ENCODE measurements at regions not wholly inside any gene's neighbourhood (a gene's known extent, or its start where the extent isn't known, plus 50 kb on each side); places are given as distances from the start of the nearest gene placed in this dataset.

DNA sequence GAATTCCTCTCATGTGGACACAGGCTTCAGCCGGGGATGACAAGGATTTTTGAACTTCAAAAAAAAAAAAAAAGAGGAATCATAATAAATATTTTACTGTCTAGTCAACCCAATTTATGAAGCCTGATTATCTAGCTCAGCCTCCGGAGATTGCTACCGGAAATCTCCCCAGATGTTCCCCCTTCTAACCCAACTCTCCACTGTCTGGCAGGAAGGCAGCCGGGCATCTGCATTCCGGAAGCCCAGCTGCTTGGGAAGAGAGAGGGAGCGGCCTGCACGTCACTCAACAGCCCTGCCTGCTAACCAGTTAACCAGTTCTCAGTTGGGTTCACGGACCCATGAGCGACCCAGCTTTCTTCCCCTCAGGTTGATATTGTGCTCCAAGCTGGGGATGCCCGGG lies 87.2 kb upstream of the POU3F3 start:
- no peak for DNase-seq (ENCODE audit: low spot score)

- DNase-seq (ENCODE audit: low spot score), result no peak
These were observed 85.2 kb upstream of the POU3F3 start for GRCh38 chr2:104768694-104769093.

DNA sequence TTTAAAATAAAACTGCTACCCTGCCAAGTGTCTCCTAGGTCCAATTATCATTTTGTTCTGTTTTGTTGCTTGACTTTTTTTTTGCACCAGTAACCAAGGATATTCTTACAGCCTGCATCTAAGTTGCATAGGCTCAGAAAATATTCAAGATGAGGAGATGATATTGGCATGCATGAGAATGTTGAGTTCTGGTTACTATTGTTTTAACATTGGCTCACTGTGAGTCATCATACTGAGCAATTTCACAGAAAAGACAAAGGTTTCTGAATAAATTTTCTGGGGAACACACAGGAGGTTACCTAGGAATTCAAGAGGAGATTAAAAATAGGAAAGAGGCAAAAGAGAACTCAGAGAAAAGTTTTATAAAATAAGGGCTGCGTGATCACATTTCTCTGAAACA lies 84.8 kb upstream of the POU3F3 start:
- no peak for DNase-seq (ENCODE audit: low spot score)

- DNase-seq (ENCODE audit: low spot score), result no peak
These were observed 80.9 kb upstream of the POU3F3 start for GRCh38 chr2:104772996-104773395.

- DNase-seq (ENCODE audit: low spot score), result no peak
These were observed 79.3 kb upstream of the POU3F3 start for GRCh38 chr2:104774631-104775030.

DNA sequence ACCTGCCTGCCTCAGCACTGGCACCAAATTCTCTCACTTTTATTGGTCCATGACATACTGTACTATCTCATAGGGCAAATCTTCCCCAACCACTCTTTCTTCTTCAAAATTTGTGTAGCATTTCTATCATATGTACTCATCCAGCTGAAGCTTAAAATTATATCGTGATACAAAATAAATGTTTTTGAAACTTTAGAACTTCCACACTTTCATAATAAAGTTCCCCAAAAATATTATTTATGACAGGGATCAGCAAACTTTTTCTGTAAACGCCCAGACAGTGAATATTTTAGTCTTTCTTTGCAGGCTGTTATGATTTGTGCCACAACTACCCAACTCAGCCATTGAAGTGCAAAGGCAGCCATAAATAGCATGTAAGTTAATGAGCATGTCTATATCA lies 76.2 kb upstream of the POU3F3 start:
- no peak for DNase-seq (ENCODE audit: low spot score)

DNA sequence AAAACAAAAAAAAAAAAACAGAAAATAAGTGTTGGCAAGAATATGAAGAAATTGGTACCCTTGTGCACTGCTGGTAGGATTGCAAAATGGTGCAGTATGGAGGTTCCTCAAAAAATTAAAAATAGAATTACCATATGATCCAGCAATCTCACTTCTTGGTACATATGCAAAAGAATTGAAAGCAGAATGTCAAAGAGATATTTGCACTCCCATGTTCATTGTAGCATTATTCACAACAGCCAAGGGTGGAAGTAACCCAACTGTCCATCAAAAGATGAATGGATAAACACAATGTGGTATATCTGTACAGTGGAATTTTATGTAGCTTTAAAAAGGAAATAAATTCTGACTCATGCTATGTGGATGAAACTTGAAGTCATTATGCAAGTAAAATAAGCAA lies 72.8 kb upstream of the POU3F3 start:
- no peak for DNase-seq (ENCODE audit: low spot score)

- no peak for DNase-seq (ENCODE audit: low spot score)
These were observed 69.7 kb upstream of the POU3F3 start for GRCh38 chr2:104784264-104784663.

DNA sequence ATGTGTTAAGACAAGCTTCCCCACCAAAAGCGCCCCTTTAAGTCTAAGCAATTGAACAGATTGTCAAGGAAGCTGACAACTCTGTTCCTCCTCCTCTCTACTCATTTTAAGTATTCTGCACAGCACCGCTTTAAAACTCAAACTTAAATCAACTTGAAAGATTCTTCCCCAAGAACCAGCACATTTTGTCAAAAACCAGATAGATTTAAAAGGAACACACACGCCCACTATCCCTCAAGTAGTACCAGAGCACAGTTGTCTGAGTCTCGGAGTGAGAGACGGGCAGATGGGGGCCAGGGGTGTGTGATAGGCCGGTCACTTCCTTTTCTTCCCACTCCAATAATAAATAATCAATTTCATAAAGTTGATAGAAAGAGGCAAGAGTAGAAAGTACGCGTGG lies 67.7 kb upstream of the POU3F3 start:
- DNase-seq (ENCODE audit: low spot score), result no peak

DNA sequence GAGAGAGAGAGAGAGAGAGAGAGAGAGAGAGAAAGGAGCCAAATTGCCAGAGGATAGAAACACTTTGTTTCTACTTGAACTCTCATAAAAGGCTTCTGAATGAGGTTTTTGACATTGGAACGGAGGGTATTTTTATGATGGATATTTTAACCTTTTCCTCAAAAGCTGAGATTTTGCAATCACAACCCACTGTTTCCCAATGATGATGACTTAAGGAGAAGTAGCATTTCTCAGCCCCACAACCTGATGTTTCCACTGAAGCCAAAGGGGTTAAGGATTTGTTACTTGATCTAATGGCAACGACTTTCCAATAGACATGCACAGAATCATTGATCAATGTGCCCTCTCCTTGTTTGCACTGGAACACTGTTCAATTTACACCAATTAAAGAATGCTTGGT lies 67.1 kb upstream of the POU3F3 start:
- no peak for DNase-seq (ENCODE audit: low spot score)

GRCh38 chr2:104787298-104788065 lies 66.4 kb upstream of the POU3F3 start:
- DNase-seq (ENCODE audit: low spot score), result no peak

DNA sequence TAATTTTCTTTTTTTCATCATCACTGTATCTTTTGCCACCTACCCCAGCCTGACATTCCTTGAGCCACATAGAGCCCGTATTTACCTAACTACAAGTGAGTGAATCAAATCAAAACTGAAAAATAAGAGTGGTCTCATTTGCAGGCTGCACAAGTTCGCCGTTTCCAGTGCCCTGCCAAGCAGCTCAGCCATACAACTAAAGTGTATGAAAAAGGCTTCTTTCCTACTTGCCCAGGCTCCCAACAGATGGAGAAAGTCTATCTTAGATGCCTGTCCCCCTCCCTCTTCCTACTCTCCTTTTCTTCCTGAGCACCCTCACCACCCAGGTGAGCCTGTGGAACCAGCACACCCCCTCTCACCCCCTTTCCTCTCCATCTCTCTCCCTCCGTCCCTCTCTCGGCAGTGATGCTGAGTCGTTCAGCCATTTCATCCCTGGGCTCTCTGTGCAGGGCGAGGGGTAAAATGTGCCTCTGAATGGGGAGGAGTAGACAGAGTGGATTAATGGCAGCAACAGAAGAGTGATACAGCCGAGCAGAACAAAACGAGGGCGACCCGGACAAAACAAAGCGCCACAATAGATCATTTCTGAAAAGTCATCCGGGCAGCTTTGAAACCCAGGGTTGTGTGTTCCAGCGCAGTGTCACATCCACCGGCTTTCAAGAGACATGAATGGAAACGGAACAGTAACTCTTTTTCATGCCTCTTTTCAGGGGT lies 65.0 kb upstream of the POU3F3 start:
- no peak for DNase-seq (ENCODE audit: low spot score)

- no peak for DNase-seq (ENCODE audit: low spot score)
These were observed 63.7 kb upstream of the POU3F3 start for GRCh38 chr2:104790100-104790811.

DNA sequence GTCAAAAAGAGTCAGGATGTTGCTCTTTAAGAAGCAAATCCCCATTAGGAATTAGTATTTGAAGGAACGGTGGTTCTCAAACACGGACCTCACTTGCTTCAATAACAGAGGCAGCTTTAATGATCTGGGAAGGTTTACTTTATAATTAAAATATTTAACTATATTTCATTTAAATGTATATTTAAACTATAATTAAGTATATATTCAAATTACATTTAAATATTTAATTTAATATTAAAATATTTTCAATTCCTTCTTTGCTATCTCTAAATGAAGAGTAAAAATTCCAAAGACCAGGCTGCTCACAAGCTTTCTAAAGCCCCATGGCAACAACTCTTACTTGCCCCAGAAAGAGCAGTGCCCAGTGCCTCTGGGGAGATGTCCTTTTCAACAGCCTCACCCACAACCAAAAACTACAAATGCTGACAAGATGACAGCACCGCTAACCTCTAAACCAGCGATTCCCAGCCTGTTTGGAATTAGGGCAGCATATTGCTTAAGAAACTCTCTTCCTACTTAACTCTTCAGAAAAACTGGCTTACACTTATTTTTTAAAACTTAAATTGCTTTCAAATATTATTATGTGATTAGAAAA lies 62.9 kb upstream of the POU3F3 start:
- DNase-seq (ENCODE audit: low spot score), result no peak

DNA sequence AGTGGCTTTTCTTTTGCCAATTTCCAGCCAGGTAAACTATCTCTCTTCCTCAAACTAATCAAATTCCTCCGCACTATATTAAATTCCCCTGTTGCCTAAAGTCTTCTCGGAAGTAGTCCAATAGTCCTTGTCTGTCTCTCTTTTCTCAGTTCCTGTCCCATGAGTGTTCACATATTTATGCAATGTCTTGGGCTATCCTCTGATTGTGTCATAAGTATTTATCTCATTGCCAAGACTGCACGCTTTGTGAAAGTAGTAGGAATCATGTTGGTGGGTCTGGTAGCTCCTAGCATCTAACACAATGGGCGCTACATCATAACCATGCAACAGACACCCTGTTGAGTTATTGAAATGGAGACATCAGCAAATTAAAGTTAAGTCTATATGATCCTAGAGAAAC lies 59.9 kb upstream of the POU3F3 start:
- no peak for DNase-seq (ENCODE audit: low spot score)

- no peak for DNase-seq (ENCODE audit: low spot score)
These were observed 59.5 kb upstream of the POU3F3 start for GRCh38 chr2:104794441-104794840.
